ENCODE measurements at regions not wholly inside any gene's neighbourhood (a gene's known extent, or its start where the extent isn't known, plus 50 kb on each side); places are given as distances from the start of the nearest gene placed in this dataset.

DNA sequence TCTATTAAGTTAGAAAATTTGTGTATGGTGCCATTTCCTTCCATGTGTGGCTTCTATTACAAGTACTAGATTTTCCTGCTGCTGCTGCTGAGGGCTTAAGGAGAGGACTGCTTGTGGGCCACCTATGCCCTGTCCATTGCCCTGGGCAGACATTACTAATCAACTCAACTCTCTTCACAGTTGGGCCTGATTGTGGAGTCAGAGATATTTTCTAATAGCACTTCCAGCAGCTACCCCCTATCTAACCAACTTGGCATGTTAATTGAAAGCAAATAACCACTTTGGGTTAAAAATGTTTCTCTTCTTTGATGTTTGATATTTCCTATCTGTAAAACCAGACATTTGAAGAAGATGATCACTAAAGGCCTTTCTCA lies 242.0 kb downstream of the EDEM1 start:
- no peak for DNase-seq

DNA sequence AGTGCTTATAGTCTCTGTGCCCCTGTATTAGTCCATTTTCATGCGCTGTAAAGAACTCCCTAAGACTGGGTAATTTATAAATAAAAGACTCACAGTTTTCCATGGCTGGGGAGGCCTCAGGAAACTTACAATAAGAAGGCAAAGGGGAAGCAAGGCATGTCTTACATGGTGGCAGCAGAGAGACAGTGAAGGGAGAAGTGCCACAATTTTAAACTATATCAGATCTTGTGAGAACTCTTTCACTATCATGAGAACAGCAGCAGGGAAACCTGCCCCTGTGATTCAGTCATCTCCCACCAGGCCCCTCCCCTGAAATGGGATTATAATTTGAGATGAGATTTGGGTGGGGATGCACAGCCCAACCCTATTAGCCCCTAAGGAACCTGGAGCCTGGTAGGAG lies 243.2 kb downstream of the EDEM1 start:
- no peak for DNase-seq

DNA sequence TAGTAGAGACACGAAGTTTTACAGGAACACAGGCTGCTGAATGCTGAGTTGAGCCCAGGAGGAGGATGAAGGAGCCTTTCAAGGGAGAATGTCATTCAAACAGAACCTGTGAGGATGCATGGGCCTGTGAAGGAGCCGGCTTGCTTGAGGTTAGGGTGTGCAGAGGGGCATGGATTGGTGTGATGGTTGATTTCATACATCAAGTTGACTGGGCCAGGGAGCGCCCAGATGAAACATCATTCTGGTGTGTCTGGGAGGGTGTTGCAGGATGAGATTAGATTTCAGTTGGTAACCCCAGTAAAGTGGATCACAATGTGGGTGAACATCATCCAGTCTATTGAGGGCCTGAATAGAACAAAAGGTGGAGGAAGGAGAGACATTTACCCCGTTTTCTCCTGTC lies 243.6 kb downstream of the EDEM1 start:
- no peak for DNase-seq

DNA sequence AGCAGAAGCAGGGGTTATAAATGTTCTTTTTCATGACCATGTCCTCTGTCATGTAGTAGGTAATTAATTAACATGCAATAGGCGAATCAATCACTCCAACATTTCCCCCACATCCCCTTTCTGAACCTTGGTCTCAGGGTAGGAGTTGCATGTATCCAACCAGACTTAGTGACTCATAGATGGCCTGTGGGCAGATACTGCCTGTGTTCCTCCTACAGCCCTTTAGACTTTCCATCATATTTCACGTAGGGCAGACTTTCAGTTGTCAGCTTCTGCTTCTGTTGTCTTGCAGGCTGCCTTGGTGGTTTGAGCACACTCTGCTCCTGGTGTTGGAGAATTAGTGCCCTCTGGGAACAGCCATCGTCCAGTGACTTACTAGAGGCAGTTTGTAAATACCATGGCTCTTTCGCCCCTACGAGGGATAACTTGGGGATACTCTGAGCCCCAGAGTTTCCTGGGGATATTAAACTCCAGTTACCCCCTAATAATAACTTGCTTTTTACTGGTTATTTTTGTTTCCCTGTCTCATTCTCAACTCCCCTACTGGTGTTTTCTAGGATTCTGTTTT lies 244.4 kb downstream of the EDEM1 start:
- no peak for DNase-seq

DNA sequence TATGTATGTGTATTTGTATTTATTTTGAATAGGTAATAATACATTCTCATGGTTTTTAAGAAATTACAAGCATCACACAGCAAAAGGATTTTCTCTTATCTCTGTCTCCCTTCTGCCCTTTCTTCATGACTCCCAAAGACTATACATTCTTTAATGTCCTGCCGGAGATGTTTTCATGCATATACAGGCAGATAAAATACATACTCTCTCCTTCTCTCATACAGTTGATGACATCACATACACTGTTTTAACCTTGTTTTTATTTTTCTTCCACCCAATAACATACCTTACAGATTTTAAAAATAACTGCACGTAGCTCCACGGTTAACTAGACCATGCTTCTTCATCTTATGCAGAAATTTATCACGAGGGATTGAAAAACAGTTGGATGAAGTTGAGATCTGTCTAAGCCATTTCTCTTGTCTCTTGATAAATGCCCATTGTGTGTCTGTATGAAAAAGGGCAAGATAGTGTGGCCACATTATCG lies 249.8 kb downstream of the EDEM1 start:
- DNase-seq, result no peak

DNA sequence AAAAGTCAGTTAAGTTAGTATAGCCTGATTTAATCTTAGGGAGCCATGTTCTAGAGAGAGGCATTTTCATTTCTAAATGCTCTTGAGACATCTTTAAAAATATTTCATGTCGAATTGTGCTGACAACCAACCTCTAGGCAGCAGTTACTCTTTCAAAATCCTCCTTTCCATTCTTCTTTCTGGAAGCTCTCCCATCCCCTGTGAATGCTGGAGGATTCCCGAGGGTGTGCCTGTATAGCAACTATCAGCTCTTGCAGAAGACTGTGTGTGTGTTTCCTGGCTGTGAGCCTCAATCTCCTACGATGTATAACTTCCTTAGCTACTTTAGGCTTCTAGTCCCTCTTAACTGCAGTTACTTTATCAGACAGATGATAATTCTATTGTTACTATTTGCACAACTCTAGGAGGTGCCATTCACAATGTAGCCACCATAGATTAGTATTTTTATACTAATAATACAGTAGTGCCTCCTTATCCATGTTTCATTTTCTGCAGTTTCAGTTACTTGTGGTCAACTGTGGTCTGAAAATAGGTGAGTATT lies 250.3 kb downstream of the EDEM1 start:
- DNase-seq, result no peak

DNA sequence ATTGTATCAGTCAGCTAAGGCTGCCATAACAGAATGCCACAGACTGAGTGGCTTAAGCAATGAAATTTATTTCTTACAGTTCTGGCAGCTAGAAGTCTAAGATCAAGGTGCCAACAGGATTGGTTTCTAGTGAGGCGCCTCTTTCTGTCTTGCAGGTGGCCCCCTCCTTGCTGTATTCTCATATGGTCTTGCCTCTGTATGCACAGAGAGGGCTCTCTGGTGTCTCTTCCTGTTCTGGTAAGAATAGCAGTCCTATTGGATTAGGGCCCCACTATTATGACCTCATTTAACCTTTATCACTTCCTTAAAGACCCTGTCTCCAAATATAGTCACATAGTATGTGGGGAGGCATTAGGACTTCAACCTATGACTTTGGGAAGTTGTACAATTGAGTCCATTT lies 253.9 kb downstream of the EDEM1 start:
- no peak for DNase-seq

DNA sequence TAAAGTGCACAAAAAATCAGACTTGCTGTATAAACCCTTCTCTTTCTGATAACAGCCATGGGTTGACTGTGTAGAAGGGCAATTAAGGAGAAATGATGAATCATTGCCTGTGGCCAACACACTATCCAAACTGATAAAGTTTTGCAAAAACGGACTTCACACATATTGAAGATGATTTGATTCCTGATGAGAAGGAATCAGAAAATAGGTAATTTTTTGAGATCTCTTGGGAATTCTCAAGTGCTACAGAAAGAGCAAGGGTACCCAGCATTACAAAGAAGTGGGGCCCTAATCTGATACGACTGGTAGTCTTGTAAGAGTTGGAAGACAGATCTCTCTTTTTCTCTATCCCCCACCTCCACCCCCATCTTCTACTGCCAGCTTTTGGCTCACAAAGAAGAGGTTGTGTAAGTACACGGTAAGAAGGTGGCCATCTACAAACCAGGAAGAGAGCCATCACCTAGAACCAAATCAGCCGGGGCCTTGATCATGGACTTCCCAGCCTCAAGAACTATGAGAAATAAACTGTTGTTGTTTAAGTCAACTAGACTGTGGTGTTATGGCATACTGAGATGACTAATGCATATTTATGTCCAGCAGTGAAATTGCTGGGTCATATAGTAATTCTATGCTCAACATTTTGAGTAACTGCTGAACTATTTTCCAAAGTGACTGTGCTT lies 254.7 kb downstream of the EDEM1 start:
- no peak for DNase-seq

DNA sequence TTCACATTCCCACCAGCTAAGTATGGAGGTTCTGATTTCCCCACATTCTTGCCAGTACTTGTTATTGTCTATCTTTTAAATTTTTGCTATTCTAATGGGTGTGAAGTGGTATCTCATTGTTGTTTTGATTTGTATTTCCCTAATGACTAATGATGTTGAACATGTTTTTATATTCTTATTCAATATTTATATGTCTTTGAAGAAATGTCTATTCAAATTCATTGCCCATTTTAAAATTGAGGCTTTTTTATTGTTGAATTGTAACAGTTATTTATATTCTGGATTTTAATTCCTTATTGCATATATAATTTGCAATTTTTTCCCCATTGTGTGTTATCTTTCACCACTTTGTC lies 255.3 kb downstream of the EDEM1 start:
- no peak for DNase-seq

DNA sequence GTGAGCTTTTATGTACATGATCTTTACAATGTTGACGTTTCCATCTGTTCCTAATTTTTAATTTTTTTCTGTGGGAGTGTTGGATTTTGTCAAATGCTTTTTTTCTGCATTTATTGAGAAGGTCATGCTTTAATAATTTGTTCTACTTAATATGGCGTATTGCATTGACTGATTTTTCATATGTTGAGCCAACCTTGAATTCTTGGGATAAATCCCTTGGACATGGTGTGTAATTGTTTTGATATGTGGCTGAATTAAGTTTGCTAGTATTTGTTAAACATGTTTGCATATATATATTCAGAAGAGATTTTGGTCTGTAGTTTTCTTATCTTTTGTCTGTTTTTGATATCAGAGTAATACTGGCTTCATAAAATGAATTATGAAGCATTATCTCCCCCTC lies 256.7 kb downstream of the EDEM1 start:
- no peak for DNase-seq

DNA sequence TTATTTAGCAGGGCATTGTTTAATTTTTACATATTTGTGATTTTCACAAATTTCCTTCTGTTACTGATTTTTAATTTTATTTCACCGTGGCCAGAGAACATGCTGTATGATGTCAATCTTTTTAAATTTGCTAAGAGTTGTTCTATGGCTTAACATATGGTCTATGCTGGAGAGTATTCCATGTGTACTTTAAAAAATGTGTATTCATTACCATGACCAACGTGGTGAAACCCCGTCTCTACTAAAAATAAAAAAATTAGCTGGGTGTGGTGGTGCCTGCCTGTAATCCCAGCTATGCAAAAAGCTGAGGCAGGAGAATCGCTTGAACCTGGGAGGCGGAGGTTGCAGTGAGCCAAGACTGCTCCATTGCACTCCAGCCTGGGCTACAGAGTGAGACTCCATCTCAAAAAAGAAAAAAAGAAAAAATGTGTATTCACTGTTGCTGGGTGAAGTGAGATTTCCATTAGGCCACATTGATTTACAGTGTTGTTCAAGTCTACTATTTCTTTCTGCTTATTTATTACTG lies 258.2 kb downstream of the EDEM1 start:
- DNase-seq, result no peak

DNA sequence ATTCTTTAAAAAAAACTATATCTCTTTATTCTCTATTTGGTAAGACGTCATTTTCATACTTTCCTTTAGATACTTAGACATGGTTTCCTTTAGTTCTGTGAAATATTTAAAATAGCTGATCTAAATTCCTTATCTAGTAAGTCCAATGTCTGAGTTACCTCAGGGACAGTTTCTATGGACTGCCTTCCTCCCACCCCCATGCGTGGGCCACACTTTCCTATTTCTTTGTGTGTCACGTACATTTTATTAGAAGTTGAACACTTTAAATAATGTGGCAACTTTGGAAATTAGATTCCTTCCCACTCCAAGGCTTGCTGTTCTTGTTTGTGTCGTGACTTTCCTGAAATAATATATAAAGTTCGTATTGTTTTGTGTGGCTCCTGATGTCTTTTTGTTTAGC lies 260.7 kb downstream of the EDEM1 start:
- no peak for DNase-seq

DNA sequence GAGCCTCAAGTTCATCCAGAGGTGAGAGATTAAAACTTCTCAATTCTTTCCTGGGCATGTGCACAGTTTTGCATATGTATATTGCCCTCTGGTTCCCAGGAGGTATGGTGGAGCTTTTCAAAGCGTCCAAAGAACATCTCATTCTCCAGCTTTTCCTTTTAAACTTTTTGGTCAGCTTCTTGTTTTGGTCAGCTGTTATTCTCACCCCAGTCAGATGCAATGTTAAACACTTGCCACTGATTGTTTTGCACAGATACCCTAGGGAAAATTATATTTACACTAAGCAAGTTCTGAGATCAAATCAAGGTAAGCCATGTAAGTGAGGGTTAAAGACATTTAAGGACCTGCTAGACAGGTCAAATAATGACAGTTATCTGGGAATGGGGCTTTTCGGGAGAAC lies 261.3 kb downstream of the EDEM1 start:
- DNase-seq, result no peak

DNA sequence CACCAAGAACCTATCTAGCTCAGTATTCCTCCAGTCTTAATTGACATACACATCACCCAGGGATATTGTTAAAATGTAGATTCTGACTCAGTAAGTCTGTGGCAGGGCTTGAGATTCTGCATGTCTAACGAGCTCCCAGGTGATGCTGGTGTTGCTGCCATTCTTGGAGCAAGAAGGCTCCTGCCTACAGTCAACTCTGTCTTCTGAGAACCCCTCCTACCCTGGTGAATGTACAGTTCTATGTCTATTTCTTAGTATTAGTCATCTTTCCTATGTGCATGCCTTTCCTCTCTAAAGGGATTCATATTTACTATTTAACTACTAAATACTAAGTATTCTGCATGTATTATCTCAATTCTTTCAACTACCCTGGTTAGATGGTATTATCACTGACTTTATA lies 268.7 kb downstream of the EDEM1 start:
- no peak for DNase-seq

DNA sequence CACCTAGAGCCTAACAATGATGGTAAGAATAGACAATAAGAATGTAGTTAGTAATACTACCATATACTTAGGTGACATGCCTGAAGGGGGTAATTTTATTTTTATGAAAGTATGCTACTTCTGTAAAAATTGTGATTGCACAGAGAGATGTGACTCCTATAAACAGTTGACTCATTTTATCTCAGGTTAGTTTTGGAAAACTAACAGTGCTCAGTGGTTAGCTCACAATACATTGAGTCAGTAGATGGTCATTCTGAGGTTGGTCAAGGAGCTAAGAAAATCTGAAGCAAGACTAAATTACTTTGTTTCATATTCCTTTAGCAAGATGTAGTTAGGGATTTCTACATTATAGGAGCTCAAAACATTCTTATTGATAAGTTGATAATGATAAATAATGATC lies 271.0 kb downstream of the EDEM1 start:
- no peak for DNase-seq

DNA sequence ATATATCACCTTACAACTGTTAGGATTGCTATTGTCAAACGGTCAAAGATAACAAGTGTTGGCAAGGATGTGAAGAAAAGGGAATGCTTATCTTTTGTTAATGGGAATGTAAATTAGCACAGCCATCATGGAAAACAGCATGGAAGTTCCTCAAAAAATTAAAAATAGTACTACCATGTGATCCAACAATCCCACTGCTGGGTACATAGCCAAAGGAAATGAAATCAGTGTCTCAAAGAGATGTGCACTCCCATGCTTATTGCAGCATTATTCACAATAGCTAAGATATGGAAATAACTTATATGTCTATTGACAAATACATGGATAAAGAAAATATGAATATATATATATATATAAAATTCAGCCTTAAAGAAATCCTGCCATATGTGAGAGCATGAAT lies 274.6 kb downstream of the EDEM1 start:
- no peak for DNase-seq

DNA sequence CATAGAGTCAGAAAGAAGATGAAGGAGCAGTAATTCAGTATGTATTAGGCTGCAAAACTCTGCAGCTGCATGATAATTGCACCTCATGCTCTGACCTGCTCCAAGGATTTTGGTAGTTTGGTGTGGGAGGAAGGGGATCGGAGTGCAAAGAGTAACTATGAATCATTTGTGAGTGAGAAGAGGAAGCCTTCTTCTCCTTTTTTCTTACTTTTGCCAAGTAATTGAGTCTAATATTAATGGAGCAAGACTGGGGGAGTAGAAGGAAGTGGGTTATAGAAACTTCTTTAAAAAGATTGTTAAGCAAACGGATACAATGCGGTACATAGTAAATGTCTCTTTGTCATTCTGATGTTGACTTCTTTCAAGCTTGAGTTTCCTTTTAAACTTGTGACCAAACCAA lies 276.5 kb downstream of the EDEM1 start:
- no peak for DNase-seq

DNA sequence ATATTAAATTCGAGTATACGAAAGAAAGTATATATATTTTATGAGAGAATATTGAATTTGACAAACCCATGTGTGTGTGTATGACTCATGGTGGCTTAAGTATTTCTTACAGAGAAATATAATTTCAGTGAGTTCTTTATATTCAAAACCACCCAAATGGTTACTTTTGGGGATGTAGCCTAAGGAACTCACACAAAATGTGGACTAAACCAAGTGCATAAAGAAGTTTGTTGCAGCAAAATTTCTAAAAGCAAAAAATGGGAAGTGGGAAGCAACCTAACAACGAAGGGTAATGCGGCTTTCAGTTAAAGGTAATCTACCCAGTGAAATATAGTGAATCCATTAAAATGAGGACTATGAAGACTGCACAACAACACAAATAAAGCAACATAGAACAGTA lies 277.1 kb downstream of the EDEM1 start:
- no peak for DNase-seq

DNA sequence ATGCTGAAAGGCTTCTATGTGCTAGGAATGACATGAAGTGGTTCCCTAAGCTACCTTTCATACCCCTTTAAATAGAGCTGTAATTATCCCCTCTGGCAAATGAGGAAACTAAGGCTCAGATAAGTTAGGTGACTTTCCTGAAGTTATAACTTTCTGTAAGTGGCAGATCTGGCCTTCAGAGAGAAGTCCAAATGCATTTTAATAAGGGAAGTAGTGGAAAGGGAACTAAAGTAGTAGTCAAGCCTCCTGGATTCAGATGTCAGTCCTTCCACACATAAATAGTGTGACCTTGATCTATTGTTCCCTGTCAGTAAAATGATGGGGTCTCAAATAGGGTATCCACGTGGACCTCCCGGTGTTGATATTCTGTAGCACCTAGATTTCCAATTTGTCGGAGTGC lies 277.7 kb downstream of the EDEM1 start:
- no peak for DNase-seq

DNA sequence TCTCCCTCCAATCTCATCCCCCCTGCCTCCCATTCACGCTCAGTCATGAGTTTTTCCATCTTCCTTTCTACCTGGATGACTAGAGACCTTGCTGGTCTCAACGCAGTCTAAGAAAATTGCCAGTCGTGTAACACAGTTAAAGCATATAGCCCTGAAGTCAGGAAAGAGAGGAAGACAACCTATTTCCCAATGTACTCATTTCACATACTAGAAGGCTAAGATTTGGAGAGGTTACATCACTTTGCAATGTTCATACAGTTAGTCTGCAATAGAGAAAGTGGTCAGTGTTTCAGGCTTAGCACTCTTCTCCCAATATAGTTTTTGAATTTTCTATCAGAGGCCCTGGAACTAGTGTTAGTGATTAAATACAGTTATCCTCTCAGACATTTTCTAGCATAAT lies 278.6 kb downstream of the EDEM1 start:
- DNase-seq, result no peak

DNA sequence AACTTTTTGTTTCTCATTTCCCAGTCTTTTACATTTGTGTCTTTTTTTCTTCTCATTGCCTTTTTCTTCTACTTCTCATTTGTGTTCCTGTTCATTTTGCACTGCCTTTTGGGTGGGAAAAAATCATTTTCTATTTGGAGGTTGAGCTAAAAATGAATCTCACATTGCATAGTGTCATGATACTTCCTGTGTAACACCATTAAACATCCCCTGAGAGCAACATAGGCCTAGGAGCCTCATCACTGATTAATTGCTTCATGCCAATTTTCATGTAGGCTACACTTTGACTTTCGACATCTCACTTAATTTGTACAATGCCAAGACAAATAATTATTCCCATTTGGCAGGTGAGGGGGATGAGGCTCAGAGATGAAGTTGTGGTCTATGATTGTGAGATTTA lies 279.2 kb downstream of the EDEM1 start:
- DNase-seq, result no peak

DNA sequence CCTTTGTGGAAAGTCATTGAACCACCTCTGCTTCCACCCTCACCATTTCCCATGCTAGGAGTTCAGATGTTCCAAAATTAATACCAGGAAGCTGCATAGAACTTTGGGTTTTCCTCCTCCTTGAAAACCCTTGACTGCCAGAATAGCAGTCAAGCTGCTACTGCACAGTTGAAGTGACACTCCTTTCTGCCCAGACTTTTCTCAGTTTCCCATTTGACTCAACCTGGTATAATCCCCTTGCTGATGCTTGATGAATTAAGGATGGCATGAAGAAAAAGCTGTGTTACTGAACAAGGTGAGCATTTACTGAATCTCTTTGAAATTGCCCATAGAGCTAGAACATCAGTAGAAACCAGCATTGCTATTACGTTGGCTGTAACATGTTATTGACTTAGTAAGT lies 286.0 kb downstream of the EDEM1 start:
- DNase-seq, result no peak

DNA sequence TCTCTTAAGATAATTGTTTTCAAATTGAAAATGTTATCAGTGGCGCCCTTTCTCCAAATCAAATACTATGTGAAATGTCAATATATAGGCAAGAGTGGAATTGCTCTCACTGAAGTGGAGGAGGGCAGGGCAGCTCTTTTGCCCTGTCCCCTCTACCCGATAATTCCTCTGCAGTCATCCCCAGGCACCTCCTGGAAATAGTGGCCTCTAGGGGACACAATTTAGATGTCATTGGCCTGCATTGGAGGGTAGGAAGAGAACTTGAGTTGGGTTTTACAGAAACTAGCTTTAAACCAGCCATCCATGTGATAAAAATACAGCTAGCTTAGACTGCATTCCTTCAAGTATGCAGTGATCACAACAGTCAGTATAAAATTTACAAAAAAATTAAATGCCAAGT lies 288.9 kb downstream of the EDEM1 start:
- no peak for DNase-seq

DNA sequence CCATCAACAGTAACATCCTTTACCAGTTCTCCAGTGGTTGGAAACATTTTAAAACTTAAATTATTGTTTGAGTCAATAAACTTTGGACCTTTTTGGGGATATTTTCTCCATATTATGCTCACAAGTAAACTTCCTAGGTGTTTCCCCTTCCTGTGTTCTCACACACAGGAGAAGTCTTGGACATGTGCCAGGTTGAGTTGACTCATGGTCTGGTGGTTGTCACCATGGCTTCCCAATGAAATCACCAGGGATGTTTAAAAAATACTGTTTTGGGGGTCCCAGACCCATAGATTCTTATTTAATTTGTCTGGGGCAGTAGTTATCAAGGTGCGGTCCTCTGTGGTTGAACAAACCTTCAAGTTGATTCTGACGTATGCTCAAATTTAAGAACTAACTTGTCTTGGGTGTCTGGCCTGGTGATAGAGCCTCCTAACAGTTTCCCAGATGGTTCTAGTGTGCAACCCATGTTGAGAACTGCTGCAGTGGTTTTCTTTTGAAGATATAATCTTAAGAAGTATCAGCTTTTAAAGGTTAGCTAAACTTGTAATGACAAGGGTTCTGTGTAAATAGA lies 291.8 kb downstream of the EDEM1 start:
- DNase-seq, result peak; percentile 13

DNA sequence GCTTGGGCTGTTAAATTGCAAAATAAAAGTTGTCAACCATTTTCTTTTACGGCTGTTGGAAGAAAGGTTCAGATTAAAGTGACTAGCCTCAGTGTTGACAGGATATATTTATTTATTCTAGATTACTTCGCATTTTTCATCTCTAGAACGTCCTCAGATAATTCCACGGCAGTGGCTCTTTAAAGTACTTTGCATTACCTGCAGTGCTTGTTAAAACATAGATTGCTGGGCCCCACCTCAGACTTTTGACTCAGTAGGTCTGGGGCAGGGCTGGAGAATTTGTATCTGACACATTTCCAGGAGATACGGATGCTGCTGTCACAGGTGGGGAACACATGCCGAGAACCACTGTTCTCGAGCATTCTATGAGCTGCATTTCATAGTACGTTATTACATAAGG lies 292.7 kb downstream of the EDEM1 start:
- no peak for DNase-seq

Data from activated CD4-positive, alpha-beta T cell treated with anti-CD3 and anti-CD28 coated beads for 48 hours (primary cell).